ENCODE measurements at regions not wholly inside any gene's neighbourhood (a gene's known extent, or its start where the extent isn't known, plus 50 kb on each side); places are given as distances from the start of the nearest gene placed in this dataset.
"Not testable (repeated sequence)": the region's sequence is repeated elsewhere in the genome, so short reads cannot be mapped to it uniquely, and the experiment has no call there.

- TF ChIP-seq CTCF, POLR2A, EP300, POLR2AphosphoS5 (IDR thresholded peaks at IDR 0.05): not testable (repeated sequence)
Measured at GRCh38 chr15:30221803-30222202, 87.0 kb downstream of the GOLGA8T start.
